H1 (cell line): ENCODE measurements at regions not wholly inside any gene's neighbourhood (a gene's known extent, or its start where the extent isn't known, plus 50 kb on each side); places are given as distances from the start of the nearest gene placed in this dataset.

Experiments
- CTCF ChIA-PET: fragments of 300-600 bp; sonication (Branson Sonifier 250); formaldehyde crosslinking; loops from one replicate; lab custom pipeline; 2021; ENCODE audit not compliant: partially characterized antibody; lab: Charles Lee
- POLR2A ChIA-PET: fragments of 300-600 bp; sonication (Branson Sonifier 250); formaldehyde crosslinking; loops from one replicate; lab custom pipeline; 2021; ENCODE audit warnings: inconsistent platforms; ENCODE audit not compliant: partially characterized antibody; lab: Charles Lee
- DNase-seq, 2 experiments: peaks; one replicate each; pipeline versions ENCODE4 v3.0.0 to v3.0.0-alpha.2; 2010 to 2022; ENCODE audit warnings: low spot score in 2 of 2, low read depth in 1 of 2, mixed read lengths in 1 of 2
- FAIRE-seq: peaks from 2 replicates; lab custom pipeline; 2011; peaks lifted over from hg19 to GRCh38; lab: Jason Lieb, UNC
- H2AFZ ChIP-seq: 2 replicates; pipeline ENCODE4 v1.8.1; 2012; ENCODE audit warnings: low read length, inconsistent platforms
- H2AK5ac ChIP-seq: 2 replicates; pipeline ENCODE4 v1.6.1; 2013; ENCODE audit warnings: low read depth, low read length
- H2BK120ac ChIP-seq: replicated peaks from 2 replicates; pipeline ENCODE3; 2013; ENCODE audit warnings: low read depth, low read length, inconsistent platforms
- H2BK12ac ChIP-seq: 2 replicates; pipeline ENCODE4 v1.6.1; 2013; ENCODE audit warnings: low read depth, low read length
- H2BK15ac ChIP-seq: 2 replicates; pipeline ENCODE4 v1.6.1; 2013; ENCODE audit warnings: low read length
- H2BK20ac ChIP-seq: 2 replicates; pipeline ENCODE4 v1.6.1; 2013; ENCODE audit warnings: low read length
- H2BK5ac ChIP-seq: 2 replicates; pipeline ENCODE4 v1.6.1; 2013; ENCODE audit warnings: low read depth, low read length
- H3K14ac ChIP-seq: 2 replicates; pipeline ENCODE4 v1.6.1; 2013; ENCODE audit warnings: inconsistent platforms; ENCODE audit not compliant: insufficient read length
- H3K18ac ChIP-seq: 2 replicates; pipeline ENCODE4 v1.6.1; 2013; ENCODE audit warnings: low read length; ENCODE audit errors: extremely low read depth
- H3K23ac ChIP-seq: 2 replicates; pipeline ENCODE4 v1.6.1; 2013; ENCODE audit warnings: inconsistent platforms; ENCODE audit not compliant: insufficient read length
- H3K23me2 ChIP-seq: 2 replicates; pipeline ENCODE4 v1.6.1; 2013; ENCODE audit warnings: low read depth, low read length
- H3K27ac ChIP-seq: 2 replicates; pipeline ENCODE4 v1.6.1; 2011; ENCODE audit warnings: low read depth, low read length, inconsistent platforms
- H3K27me3 ChIP-seq, 4 experiments: replicated peaks in 1 of 4; 1 replicate in 1 of 4; 2 replicates in 3 of 4; pipeline versions ENCODE4 v1.6.1 to v1.8.1; 2011 to 2013; ENCODE audit warnings: low read length in 3 of 4, mild to moderate bottlenecking in 3 of 4, inconsistent platforms in 2 of 4, mixed read lengths in 2 of 4, moderate library complexity in 1 of 4; ENCODE audit not compliant: control insufficient read depth in 3 of 4, insufficient read depth in 3 of 4; ENCODE audit errors: extremely low read depth in 1 of 4
- H3K36me3 ChIP-seq, 4 experiments: 2 replicates each; pipeline versions ENCODE4 v1.6.1 to v1.8.1; 2011 to 2013; ENCODE audit warnings: mild to moderate bottlenecking in 4 of 4, low read length in 3 of 4, moderate library complexity in 2 of 4, control low read depth in 1 of 4, inconsistent platforms in 1 of 4; ENCODE audit not compliant: insufficient read depth in 4 of 4, control insufficient read depth in 2 of 4
- H3K4ac ChIP-seq: replicated peaks from 2 replicates; pipeline ENCODE3; 2013; ENCODE audit warnings: low read length, low read depth, mixed read lengths, inconsistent platforms; ENCODE audit not compliant: insufficient read length
- H3K4me1 ChIP-seq, 4 experiments: replicated peaks in 1 of 4; 1 replicate in 1 of 4; 2 replicates in 3 of 4; pipeline versions ENCODE4 v1.6.1 to v1.8.1; 2011 to 2013; ENCODE audit warnings: low read length in 3 of 4, inconsistent platforms in 2 of 4, mixed read lengths in 1 of 4; ENCODE audit not compliant: insufficient read depth in 4 of 4, control insufficient read depth in 3 of 4
- H3K4me2 ChIP-seq, 2 experiments: 2 replicates each; pipeline versions ENCODE4 v1.6.1 to v1.8.1; 2011 to 2013; ENCODE audit warnings: low read depth in 2 of 2, low read length in 2 of 2, control low read depth in 1 of 2, inconsistent platforms in 1 of 2, mild to moderate bottlenecking in 1 of 2; ENCODE audit not compliant: insufficient read depth in 1 of 2
- H3K4me3 ChIP-seq, 4 experiments: fragments of 200-600, 300-600 bp in 1 of 4; sonication (generic), shearing (Covaris generic), sonication (Bioruptor Twin) in 1 of 4; 2 replicates each; pipeline versions ENCODE4 v1.5.1 to v1.8.1; 2011 to 2016; ENCODE audit warnings: low read length in 4 of 4, low read depth in 3 of 4, control low read depth in 2 of 4, inconsistent platforms in 2 of 4, mild to moderate bottlenecking in 2 of 4, mixed read lengths in 1 of 4, moderate library complexity in 1 of 4; ENCODE audit not compliant: insufficient read depth in 2 of 4; ENCODE audit errors: extremely low read depth in 1 of 4
- H3K56ac ChIP-seq: replicated peaks from 2 replicates; pipeline ENCODE3; 2013; ENCODE audit warnings: low read depth, mild to moderate bottlenecking, mixed read lengths, low read length, inconsistent platforms; ENCODE audit not compliant: insufficient read length
- H3K79me1 ChIP-seq: 2 replicates; pipeline ENCODE4 v1.6.1; 2013; ENCODE audit warnings: low read depth, low read length, control low read depth
- H3K79me2 ChIP-seq, 2 experiments: 2 replicates each; pipeline versions ENCODE4 v1.6.1 to v1.8.1; 2012 to 2013; ENCODE audit warnings: low read length in 2 of 2, mild to moderate bottlenecking in 2 of 2, inconsistent platforms in 1 of 2; ENCODE audit not compliant: insufficient read depth in 2 of 2, control insufficient read depth in 1 of 2
- H3K9ac ChIP-seq, 4 experiments: replicated peaks in 1 of 4; 1 replicate in 1 of 4; 2 replicates in 3 of 4; pipeline versions ENCODE4 v1.6.1 to v1.8.1; 2011 to 2013; ENCODE audit warnings: low read depth in 3 of 4, low read length in 3 of 4, control low read depth in 2 of 4, mild to moderate bottlenecking in 2 of 4, moderate library complexity in 2 of 4, inconsistent platforms in 1 of 4; ENCODE audit errors: extremely low read depth in 1 of 4
- H3K9me3 ChIP-seq, 2 experiments: 2 replicates each; pipeline versions ENCODE4 v1.6.1 to v1.8.1; 2012 to 2013; ENCODE audit warnings: mild to moderate bottlenecking in 2 of 2, moderate library complexity in 2 of 2, control low read depth in 1 of 2, inconsistent platforms in 1 of 2, low read depth in 1 of 2, low read length in 1 of 2, mixed read lengths in 1 of 2; ENCODE audit not compliant: insufficient read depth in 2 of 2
- H4K20me1 ChIP-seq, 2 experiments: replicated peaks in 1 of 2; 2 replicates each; pipeline versions ENCODE3 to v1.8.1; 2011 to 2013; ENCODE audit warnings: inconsistent platforms in 2 of 2, low read length in 2 of 2, mild to moderate bottlenecking in 1 of 2; ENCODE audit not compliant: insufficient read depth in 2 of 2, control insufficient read depth in 1 of 2
- H4K5ac ChIP-seq: 2 replicates; pipeline ENCODE4 v1.6.1; 2013; ENCODE audit warnings: low read length, low read depth, mixed read lengths, inconsistent platforms; ENCODE audit not compliant: insufficient read length
- H4K8ac ChIP-seq: 2 replicates; pipeline ENCODE4 v1.8.0; 2013; ENCODE audit warnings: mild to moderate bottlenecking, moderate library complexity, low read length, inconsistent platforms; ENCODE audit not compliant: insufficient read depth; ENCODE audit errors: extremely low read depth
- H4K91ac ChIP-seq: replicated peaks from 2 replicates; pipeline ENCODE3; 2013; ENCODE audit warnings: low read length, mixed read lengths, inconsistent platforms; ENCODE audit not compliant: insufficient read length
- CBX5 ChIP-seq: fragments of 300-800, 300-1000 bp; sonication (generic); IDR thresholded peaks from 2 replicates; pipeline ENCODE4 v1.7.1; 2016; ENCODE audit warnings: antibody characterized with exemption, low read length, low read depth
- CTBP2 ChIP-seq: IDR thresholded peaks from 2 replicates; pipeline ENCODE4 v1.7.0; 2011; ENCODE audit warnings: borderline replicate concordance, mild to moderate bottlenecking, moderate library complexity, mixed read lengths, low read length; ENCODE audit not compliant: insufficient read depth, insufficient read length
- GTF2F1 ChIP-seq: IDR thresholded peaks from 2 replicates; pipeline ENCODE4 v1.6.1; 2012; ENCODE audit warnings: low read depth, low read length, improper control_type of control experiment, borderline replicate concordance
- MAX ChIP-seq: IDR thresholded peaks from 2 replicates; pipeline ENCODE4 v1.6.1; 2012; ENCODE audit warnings: inconsistent platforms
- POLR2A ChIP-seq, 2 experiments: IDR thresholded peaks; 1 replicate in 1 of 2; 2 replicates in 1 of 2; pipeline ENCODE4 v1.6.1; 2011; ENCODE audit warnings: low read depth in 2 of 2, low read length in 2 of 2, mild to moderate bottlenecking in 2 of 2; ENCODE audit errors: control extremely low read depth in 1 of 2
- SIRT6 ChIP-seq: IDR thresholded peaks from one replicate; pipeline ENCODE4 v1.7.1; 2012; ENCODE audit warnings: low read length, inconsistent platforms
- SP1 ChIP-seq: IDR thresholded peaks from 2 replicates; pipeline ENCODE4 v1.6.1; 2011; ENCODE audit warnings: low read depth, low read length
- TAF1 ChIP-seq: IDR thresholded peaks from 2 replicates; pipeline ENCODE4 v1.6.1; 2011; ENCODE audit warnings: mild to moderate bottlenecking, low read depth, low read length
- WGBS, 2 experiments: shearing (Covaris generic) in 1 of 2; methylation state at CpG; one replicate each; pipeline versions ENCODE4 v1.1.6 to v1.1.7; 2013 to 2015; ENCODE audit warnings: low lambda C conversion rate in 2 of 2, mixed read lengths in 2 of 2, inconsistent platforms in 1 of 2, low coverage in 1 of 2, missing lambda C conversion rate in 1 of 2; ENCODE audit not compliant: insufficient replicate concordance in 2 of 2, insufficient coverage in 1 of 2, insufficient read length in 1 of 2; ENCODE audit errors: extremely low coverage in 1 of 2, missing lambda C conversion rate in 1 of 2; 5-methylcytosine and 5-hydroxymethylcytosine counted together

- Histone ChIP-seq H3K36me3 (no peaks in the 10 kb centered on the region), H3K56ac (no peak overlapping the region), H3K27ac (no peak overlapping the region), H2AK5ac (no peak overlapping the region), H3K4me2 (no peak overlapping the region), H2BK20ac (no peak overlapping the region), H4K5ac (no peak overlapping the region), H3K79me2 (no peaks in the 10 kb centered on the region), H3K27me3 (no peaks in the 10 kb centered on the region; a peak in 2 of 7 replicates), H2BK12ac (no peak overlapping the region), H3K23me2 (no peaks in the 10 kb centered on the region), H2BK15ac (no peak overlapping the region), H4K20me1 (no peaks in the 10 kb centered on the region), H3K4me3 (no peak overlapping the region), H3K4me1 (peaks cover 3 to 10% (median 5%) of the 10 kb centered on the region in 4 experiments; a peak in 5 of 7 replicates), H3K9ac (no peak overlapping the region), H3K4ac (no peak overlapping the region), H2AFZ (no peak overlapping the region), H2BK120ac (peak overlapping the region; percentile 7), H3K9me3 (no peaks in the 10 kb centered on the region; a peak in 2 of 4 replicates), H4K8ac (no peak overlapping the region), H3K79me1 (no peaks in the 10 kb centered on the region), H3K14ac (no peak overlapping the region), H2BK5ac (no peak overlapping the region), H3K23ac (no peak overlapping the region), H3K18ac (no peak overlapping the region), H4K91ac (no peak overlapping the region)
- ChIA-PET CTCF (interaction anchor here (1.4 kb wide), 1 partner anchor 12 kb away, joined by 4 read pairs; no protein-coding TSS in a partner anchor), POLR2A (interaction anchor here (0.9 kb wide), 1 partner anchor 10 kb away, joined by 4 read pairs; no protein-coding TSS in a partner anchor)
- FAIRE-seq = no peak
- no peak for DNase-seq
- 91% methylated on average over 7 of the region's 7 CpGs; no CpG with 5 or more reads in 1 of the 2 experiments for whole genome bisulfite sequencing, 2 experiments
- TF ChIP-seq CTBP2 = no peak
- TF ChIP-seq SP1 = no peak
- TF ChIP-seq MAX = no peak
- no peak for TF ChIP-seq GTF2F1
- no peak for TF ChIP-seq SIRT6
- TF ChIP-seq CBX5 = no peak
- no peak for TF ChIP-seq TAF1
- TF ChIP-seq POLR2A (IDR thresholded peaks at IDR 0.05; ENCODE audit: control extremely low read depth in 1 of 2, low read depth in 2 of 2, low read length in 2 of 2) = no peak
Measured at GRCh38 chr4:17283251-17283650, 228.6 kb downstream of the QDPR start.
